WI38 (cell line): ENCODE measurements at regions not wholly inside any gene's neighbourhood (a gene's known extent, or its start where the extent isn't known, plus 50 kb on each side); places are given as distances from the start of the nearest gene placed in this dataset.

ENCODE experiments used
- H3K4me3 ChIP-seq: 2 replicates; pipeline ENCODE4 v1.5.1; 2011; ENCODE audit warnings: low read depth, mild to moderate bottlenecking, control low read depth, low read length
- TF ChIP-seq, protein P1 (sequence below): IDR thresholded peaks from 2 replicates; pipeline ENCODE4 v1.5.1; 2012; ENCODE audit warnings: low read depth, mild to moderate bottlenecking, control low read depth, low read length

GRCh38 chr1:5225707-5226704 lies 571.6 kb downstream of the AJAP1 start:
- TF ChIP-seq, protein P1, sequence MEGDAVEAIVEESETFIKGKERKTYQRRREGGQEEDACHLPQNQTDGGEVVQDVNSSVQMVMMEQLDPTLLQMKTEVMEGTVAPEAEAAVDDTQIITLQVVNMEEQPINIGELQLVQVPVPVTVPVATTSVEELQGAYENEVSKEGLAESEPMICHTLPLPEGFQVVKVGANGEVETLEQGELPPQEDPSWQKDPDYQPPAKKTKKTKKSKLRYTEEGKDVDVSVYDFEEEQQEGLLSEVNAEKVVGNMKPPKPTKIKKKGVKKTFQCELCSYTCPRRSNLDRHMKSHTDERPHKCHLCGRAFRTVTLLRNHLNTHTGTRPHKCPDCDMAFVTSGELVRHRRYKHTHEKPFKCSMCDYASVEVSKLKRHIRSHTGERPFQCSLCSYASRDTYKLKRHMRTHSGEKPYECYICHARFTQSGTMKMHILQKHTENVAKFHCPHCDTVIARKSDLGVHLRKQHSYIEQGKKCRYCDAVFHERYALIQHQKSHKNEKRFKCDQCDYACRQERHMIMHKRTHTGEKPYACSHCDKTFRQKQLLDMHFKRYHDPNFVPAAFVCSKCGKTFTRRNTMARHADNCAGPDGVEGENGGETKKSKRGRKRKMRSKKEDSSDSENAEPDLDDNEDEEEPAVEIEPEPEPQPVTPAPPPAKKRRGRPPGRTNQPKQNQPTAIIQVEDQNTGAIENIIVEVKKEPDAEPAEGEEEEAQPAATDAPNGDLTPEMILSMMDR: no peak
- no peak overlapping the region for H3K4me3 ChIP-seq

- TF ChIP-seq, protein P1: no peak
- H3K4me3 ChIP-seq: no peak overlapping the region
These were observed 568.8 kb downstream of the AJAP1 start for GRCh38 chr1:5223206-5223605.

DNA sequence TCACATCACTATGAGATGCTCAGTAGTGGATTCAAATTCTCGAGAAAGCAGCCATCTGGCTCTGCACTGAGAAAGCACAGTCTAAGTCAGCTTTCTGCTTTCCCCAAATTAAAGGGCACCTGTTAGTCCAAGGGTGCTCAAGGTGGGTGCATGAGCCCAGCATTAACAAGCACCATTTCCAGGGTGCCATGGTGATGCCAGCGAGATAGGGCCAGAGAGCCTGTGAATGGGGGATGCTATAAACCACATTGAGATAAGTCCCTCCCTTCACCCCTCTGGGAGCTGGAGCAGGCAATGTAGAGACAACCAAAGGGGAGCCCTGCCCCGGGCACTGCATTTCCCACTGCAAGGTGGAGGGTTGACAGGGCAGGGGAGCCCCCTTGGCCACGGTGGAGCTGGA lies 568.2 kb downstream of the AJAP1 start:
- H3K4me3 ChIP-seq: no peak overlapping the region
- TF ChIP-seq, protein P1: no peak

GRCh38 chr1:5221451-5221850 lies 567.0 kb downstream of the AJAP1 start:
- TF ChIP-seq, protein P1: no peak

DNA sequence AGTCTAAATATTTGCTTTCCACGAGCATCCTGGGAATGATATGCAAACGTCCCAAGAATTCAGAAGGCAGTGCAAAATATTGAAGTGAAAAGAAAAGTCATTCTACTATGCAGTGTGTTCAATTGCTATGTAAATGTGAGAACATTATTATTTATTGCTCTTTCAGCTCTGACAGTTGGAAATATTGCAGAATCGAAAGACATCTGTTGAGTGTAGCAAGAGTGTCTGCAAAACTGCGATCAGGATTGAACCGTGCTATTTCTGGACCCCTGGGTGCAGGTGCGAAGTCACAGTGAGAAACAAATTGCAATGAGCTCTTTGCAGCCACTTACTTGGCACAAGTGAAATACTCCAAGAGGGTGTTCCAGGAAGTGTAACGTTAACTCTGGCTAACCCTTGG lies 566.4 kb downstream of the AJAP1 start:
- no peak overlapping the region for H3K4me3 ChIP-seq
- TF ChIP-seq, protein P1: no peak

More at GRCh38 chr1:5221451-5221850, 567.0 kb downstream of the AJAP1 start:
- H3K4me3 ChIP-seq: no peak overlapping the region

- H3K4me3 ChIP-seq: no peak overlapping the region
- TF ChIP-seq, protein P1: no peak
These were observed 566.0 kb downstream of the AJAP1 start for GRCh38 chr1:5220421-5220820.

- H3K4me3 ChIP-seq: no peak overlapping the region
- TF ChIP-seq, protein P1: no peak
These were observed 545.6 kb downstream of the AJAP1 start for GRCh38 chr1:5200006-5200405.
